Upper lobe of left lung (tissue), 4 donors: ENCODE measurements at regions not wholly inside any gene's neighbourhood (a gene's known extent, or its start where the extent isn't known, plus 50 kb on each side); places are given as distances from the start of the nearest gene placed in this dataset.

ENCODE experiments used
- CTCF ChIP-seq, 6 experiments: fragments of 450-650 bp in 4 of 6; fragments of 200-600 bp in 2 of 6; sonication (generic) in 2 of 6; IDR thresholded peaks; one replicate each; pipeline ENCODE4 v1.5.1; 2016 to 2019; ENCODE audit warnings: antibody characterized with exemption in 6 of 6
- POLR2AphosphoS5 ChIP-seq, 2 donors: sonication (generic); formaldehyde crosslinking; IDR thresholded peaks; one replicate each; pipeline ENCODE4 v1.5.1; 2017; ENCODE audit warnings: antibody characterized with exemption in 2 of 2

GRCh38 chr22:47239474-47239860 is 477.0 kb downstream of the TBC1D22A start:
- no peak for TF ChIP-seq POLR2AphosphoS5 (IDR thresholded peaks at IDR 0.05)
- no peak for TF ChIP-seq CTCF (IDR thresholded peaks at IDR 0.05)
